ENCODE measurements at regions not wholly inside any gene's neighbourhood (a gene's known extent, or its start where the extent isn't known, plus 50 kb on each side); places are given as distances from the start of the nearest gene placed in this dataset.
"Not testable (repeated sequence)": the region's sequence is repeated elsewhere in the genome, so short reads cannot be mapped to it uniquely, and the experiment has no call there.

DNA sequence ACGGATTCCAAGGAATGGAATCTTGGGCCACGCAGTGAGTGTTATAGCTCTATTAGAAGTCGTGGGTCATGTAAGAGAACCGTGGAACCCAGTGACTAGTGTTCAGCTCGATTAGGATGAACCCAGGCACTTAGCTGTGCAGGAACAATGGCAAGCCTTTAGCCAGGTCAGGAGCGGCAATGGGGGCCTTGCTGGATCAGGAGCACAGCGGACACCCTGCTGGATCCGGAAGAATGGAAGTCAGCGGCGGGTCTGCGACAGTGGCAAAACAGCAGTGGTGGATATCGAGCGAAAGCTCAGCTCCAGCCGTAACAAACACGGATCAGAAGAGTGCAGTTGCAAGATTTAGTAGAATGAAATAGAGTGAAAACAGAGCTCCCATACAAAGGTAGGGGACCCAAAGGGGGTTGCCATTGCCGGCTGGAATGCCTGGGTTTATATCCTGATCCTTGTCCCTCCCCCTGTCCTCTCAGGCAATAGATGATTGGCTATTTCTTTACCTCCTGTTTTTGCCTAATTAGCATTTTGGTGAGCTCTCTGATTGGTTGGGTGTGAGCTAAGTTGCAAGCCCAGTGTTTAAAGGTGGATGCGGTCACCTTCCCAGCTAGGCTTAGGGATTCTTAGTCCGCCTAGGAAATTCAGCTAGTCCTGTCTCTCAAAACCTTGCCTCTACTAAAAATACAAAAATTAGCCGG is 618.3 kb upstream of the CBLB start:
- not testable (repeated sequence) for TF ChIP-seq POLR2AphosphoS5 (IDR thresholded peaks at IDR 0.05; ENCODE audit: low read depth, low read length); TAF1 (IDR thresholded peaks at IDR 0.05; ENCODE audit: borderline replicate concordance, low read depth, low read length)

All from GM12892 (cell line).